Kidney capillary endothelial cell (primary cell): ENCODE measurements at regions not wholly inside any gene's neighbourhood (a gene's known extent, or its start where the extent isn't known, plus 50 kb on each side); places are given as distances from the start of the nearest gene placed in this dataset.
"Not testable (repeated sequence)": the region's sequence is repeated elsewhere in the genome, so short reads cannot be mapped to it uniquely, and the experiment has no call there.

Source experiments
- DNase-seq: peaks from one replicate; pipeline ENCODE4 v3.0.0-alpha.2; 2018; ENCODE audit warnings: low spot score

GRCh38 chr14:83909507-83909906 lies 1620.4 kb upstream of the FLRT2 start:
- DNase-seq = no peak

- DNase-seq = no peak
Measured at GRCh38 chr14:83912032-83912642, 1617.8 kb upstream of the FLRT2 start.

- no peak for DNase-seq
Measured at GRCh38 chr14:83913476-83913875, 1616.5 kb upstream of the FLRT2 start.

GRCh38 chr14:83918546-83918945 lies 1611.4 kb upstream of the FLRT2 start:
- DNase-seq = no peak

GRCh38 chr14:83919675-83920074 lies 1610.3 kb upstream of the FLRT2 start:
- not testable (repeated sequence) for DNase-seq

GRCh38 chr14:83923842-83924241 lies 1606.1 kb upstream of the FLRT2 start:
- no peak for DNase-seq

- no peak for DNase-seq
Measured at GRCh38 chr14:83924259-83924658, 1605.7 kb upstream of the FLRT2 start.

GRCh38 chr14:83940253-83940652 lies 1589.7 kb upstream of the FLRT2 start:
- DNase-seq = no peak

- DNase-seq = no peak
Measured at GRCh38 chr14:83958359-83958758, 1571.6 kb upstream of the FLRT2 start.

- DNase-seq = no peak
Measured at GRCh38 chr14:83960832-83961512, 1569.0 kb upstream of the FLRT2 start.

- no peak for DNase-seq
Measured at GRCh38 chr14:83969998-83970397, 1559.9 kb upstream of the FLRT2 start.

- DNase-seq = no peak
Measured at GRCh38 chr14:83972631-83973030, 1557.3 kb upstream of the FLRT2 start.

GRCh38 chr14:83974647-83975163 lies 1555.2 kb upstream of the FLRT2 start:
- no peak for DNase-seq

GRCh38 chr14:83975435-83975834 lies 1554.5 kb upstream of the FLRT2 start:
- no peak for DNase-seq

- peak; percentile 19 for DNase-seq
Measured at GRCh38 chr14:83975841-83976770, 1553.8 kb upstream of the FLRT2 start.

- DNase-seq = no peak
Measured at GRCh38 chr14:83977583-83977982, 1552.4 kb upstream of the FLRT2 start.

GRCh38 chr14:83981676-83982258 lies 1548.2 kb upstream of the FLRT2 start:
- not testable (repeated sequence) for DNase-seq

- no peak for DNase-seq
Measured at GRCh38 chr14:83988275-83988674, 1541.7 kb upstream of the FLRT2 start.

GRCh38 chr14:83991666-83992065 lies 1538.3 kb upstream of the FLRT2 start:
- no peak for DNase-seq

- DNase-seq = no peak
Measured at GRCh38 chr14:83992857-83993256, 1537.1 kb upstream of the FLRT2 start.

GRCh38 chr14:83993545-83993944 lies 1536.4 kb upstream of the FLRT2 start:
- DNase-seq = no peak

GRCh38 chr14:83994020-83994419 lies 1535.9 kb upstream of the FLRT2 start:
- DNase-seq = no peak
